Loucy (cell line): ENCODE measurements at regions not wholly inside any gene's neighbourhood (a gene's known extent, or its start where the extent isn't known, plus 50 kb on each side); places are given as distances from the start of the nearest gene placed in this dataset.

Experiments
- H2AFZ ChIP-seq: fragments of 200-600 bp; sonication (generic); 2 replicates; pipeline ENCODE4 v1.6.0; 2016; ENCODE audit warnings: antibody characterized with exemption, mild to moderate bottlenecking, low read length, moderate library complexity
- H3F3A ChIP-seq: fragments of 200-600 bp; 2 replicates; pipeline ENCODE4 v1.6.0; 2016; ENCODE audit warnings: antibody characterized with exemption, low read depth, mild to moderate bottlenecking
- H3K27me3 ChIP-seq: fragments of 200-600 bp; sonication (generic); 2 replicates; pipeline ENCODE4 v1.6.1; 2014; ENCODE audit warnings: low read length, mild to moderate bottlenecking; ENCODE audit not compliant: insufficient read depth, poor library complexity, severe bottlenecking
- H3K36me3 ChIP-seq: fragments of 200-600 bp; sonication (generic); 2 replicates; pipeline ENCODE4 v1.6.1; 2016; ENCODE audit warnings: low read length; ENCODE audit not compliant: insufficient read depth
- H3K4me1 ChIP-seq: fragments of 200-600 bp; sonication (generic); 2 replicates; pipeline ENCODE4 v1.5.1; 2014; ENCODE audit warnings: low read length, mild to moderate bottlenecking; ENCODE audit not compliant: insufficient read depth, poor library complexity, severe bottlenecking
- H3K4me2 ChIP-seq: fragments of 200-600 bp; sonication (generic); 2 replicates; pipeline ENCODE4 v1.6.0; 2014; ENCODE audit warnings: antibody characterized with exemption, low read length, low read depth, mild to moderate bottlenecking; ENCODE audit not compliant: poor library complexity, severe bottlenecking
- H3K4me3 ChIP-seq: fragments of 200-600 bp; sonication (generic); 2 replicates; pipeline ENCODE4 v1.5.1; 2014; ENCODE audit warnings: low read length, mild to moderate bottlenecking, mixed read lengths; ENCODE audit not compliant: poor library complexity, severe bottlenecking
- H3K79me2 ChIP-seq: fragments of 200-600 bp; sonication (generic); 2 replicates; pipeline ENCODE4 v1.6.1; 2014; ENCODE audit warnings: low read length; ENCODE audit not compliant: insufficient read depth
- H3K9ac ChIP-seq: fragments of 200-600 bp; sonication (generic); 2 replicates; pipeline ENCODE4 v1.6.0; 2014; ENCODE audit warnings: mild to moderate bottlenecking, low read depth, low read length, moderate library complexity; ENCODE audit not compliant: poor library complexity, severe bottlenecking
- H3K9me2 ChIP-seq: fragments of 200-600 bp; sonication (generic); replicated peaks from 2 replicates; pipeline ENCODE4 v1.6.1; 2016; ENCODE audit warnings: low read depth, low read length, mixed read lengths
- H3K9me3 ChIP-seq: fragments of 200-600 bp; sonication (generic); 2 replicates; pipeline ENCODE4 v1.6.1; 2014; ENCODE audit warnings: mild to moderate bottlenecking, antibody characterized with exemption, low read length, low read depth; ENCODE audit not compliant: insufficient read depth
- H4K20me1 ChIP-seq: fragments of 200-600 bp; sonication (generic); 2 replicates; pipeline ENCODE4 v1.6.0; 2014; ENCODE audit warnings: antibody characterized with exemption, low read length, mild to moderate bottlenecking; ENCODE audit not compliant: insufficient read depth, poor library complexity, severe bottlenecking
- CTCF ChIP-seq: fragments of 200-600 bp; sonication (generic); conservative IDR thresholded peaks from 2 replicates; pipeline ENCODE4 v1.5.1; 2014; ENCODE audit warnings: mild to moderate bottlenecking, antibody characterized with exemption, low read length
- EZH2phosphoT487 ChIP-seq: fragments of 200-600 bp; IDR thresholded peaks from 2 replicates; pipeline ENCODE4 v1.6.1; 2018; ENCODE audit warnings: antibody characterized with exemption, mild to moderate bottlenecking, moderate library complexity, borderline replicate concordance

GRCh38 chr5:124156415-124156996, 589.9 kb downstream of the ZNF608 start:
- H4K20me1 ChIP-seq, result no peaks in the 10 kb centered on the region
- H3F3A ChIP-seq, result no peaks in the 10 kb centered on the region
- no peaks in the 10 kb centered on the region for H3K9me2 ChIP-seq
- TF ChIP-seq CTCF (no peak), EZH2phosphoT487 (no peak)
- no peak overlapping the region for H3K4me3 ChIP-seq
- H2AFZ ChIP-seq, result no peak overlapping the region
- H3K9me3 ChIP-seq, result peaks cover 5% of the 10 kb centered on the region; the same call in 1 of the 2 replicates
- H3K27me3 ChIP-seq, result no peaks in the 10 kb centered on the region
- no peak overlapping the region for H3K4me2 ChIP-seq
- no peak overlapping the region for H3K9ac ChIP-seq
- no peaks in the 10 kb centered on the region for H3K36me3 ChIP-seq
- H3K4me1 ChIP-seq, result peaks cover 12% of the 10 kb centered on the region
- no peaks in the 10 kb centered on the region for H3K79me2 ChIP-seq

GRCh38 chr5:124154714-124155113, 591.7 kb downstream of the ZNF608 start:
- no peak for TF ChIP-seq CTCF
- TF ChIP-seq EZH2phosphoT487, result no peak
- Histone ChIP-seq H3K4me3 (no peak overlapping the region), H4K20me1 (no peaks in the 10 kb centered on the region), H3K36me3 (no peaks in the 10 kb centered on the region), H3K27me3 (no peaks in the 10 kb centered on the region), H2AFZ (no peak overlapping the region), H3K9me3 (peaks cover 5% of the 10 kb centered on the region; the same call in 1 of the 2 replicates), H3K9ac (no peak overlapping the region), H3K4me2 (no peak overlapping the region), H3K79me2 (no peaks in the 10 kb centered on the region), H3K9me2 (no peaks in the 10 kb centered on the region), H3K4me1 (no peaks in the 10 kb centered on the region), H3F3A (no peaks in the 10 kb centered on the region)

GRCh38 chr5:124153588-124153987, 592.9 kb downstream of the ZNF608 start:
- H3K4me2 ChIP-seq, result no peak overlapping the region
- H3K27me3 ChIP-seq, result no peaks in the 10 kb centered on the region
- H3K9me3 ChIP-seq, result peaks cover 5% of the 10 kb centered on the region; the same call in 1 of the 2 replicates
- H3K9ac ChIP-seq, result no peak overlapping the region
- H3K36me3 ChIP-seq, result no peaks in the 10 kb centered on the region
- TF ChIP-seq CTCF (no peak), EZH2phosphoT487 (no peak)
- no peaks in the 10 kb centered on the region for H3F3A ChIP-seq
- no peaks in the 10 kb centered on the region for H3K4me1 ChIP-seq
- H3K79me2 ChIP-seq, result no peaks in the 10 kb centered on the region
- no peaks in the 10 kb centered on the region for H4K20me1 ChIP-seq
- no peaks in the 10 kb centered on the region for H3K9me2 ChIP-seq
- no peak overlapping the region for H2AFZ ChIP-seq
- H3K4me3 ChIP-seq, result no peak overlapping the region
